ENCODE measurements at regions not wholly inside any gene's neighbourhood (a gene's known extent, or its start where the extent isn't known, plus 50 kb on each side); places are given as distances from the start of the nearest gene placed in this dataset.

GRCh38 chr12:60391791-60392190, 796.0 kb downstream of the SLC16A7 start:
- no peak for DNase-seq

GRCh38 chr12:60393093-60393492, 797.3 kb downstream of the SLC16A7 start:
- no peak for DNase-seq

GRCh38 chr12:60394665-60395064, 798.8 kb downstream of the SLC16A7 start:
- no peak for DNase-seq

- DNase-seq: no peak
Observed at GRCh38 chr12:60398547-60398946, 802.7 kb downstream of the SLC16A7 start.

- DNase-seq: no peak
Observed at GRCh38 chr12:60399064-60399463, 803.2 kb downstream of the SLC16A7 start.

GRCh38 chr12:60402996-60403395, 807.2 kb downstream of the SLC16A7 start:
- DNase-seq: no peak

GRCh38 chr12:60415351-60415750, 819.5 kb downstream of the SLC16A7 start:
- DNase-seq: no peak

- DNase-seq: no peak
Observed at GRCh38 chr12:60419986-60420385, 824.2 kb downstream of the SLC16A7 start.

GRCh38 chr12:60421741-60422140, 825.9 kb downstream of the SLC16A7 start:
- no peak for DNase-seq

- no peak for DNase-seq
Observed at GRCh38 chr12:60437297-60437696, 841.5 kb downstream of the SLC16A7 start.

GRCh38 chr12:60441577-60441976, 845.7 kb downstream of the SLC16A7 start:
- DNase-seq: no peak

- no peak for DNase-seq
Observed at GRCh38 chr12:60451457-60451856, 855.6 kb downstream of the SLC16A7 start.

GRCh38 chr12:60465060-60465459, 869.2 kb downstream of the SLC16A7 start:
- DNase-seq: no peak

GRCh38 chr12:60468546-60468945, 872.7 kb downstream of the SLC16A7 start:
- no peak for DNase-seq

- DNase-seq: no peak
Observed at GRCh38 chr12:60475825-60476224, 880.0 kb downstream of the SLC16A7 start.

- DNase-seq: no peak
Observed at GRCh38 chr12:60487284-60487683, 891.5 kb downstream of the SLC16A7 start.

- DNase-seq: no peak
Observed at GRCh38 chr12:60489071-60489470, 893.2 kb downstream of the SLC16A7 start.

- no peak for DNase-seq
Observed at GRCh38 chr12:60494244-60494643, 898.4 kb downstream of the SLC16A7 start.

GRCh38 chr12:60498656-60499055, 902.8 kb downstream of the SLC16A7 start:
- DNase-seq: no peak

GRCh38 chr12:60501124-60501729, 905.4 kb downstream of the SLC16A7 start:
- DNase-seq: no peak

GRCh38 chr12:60522684-60523400, 927.0 kb downstream of the SLC16A7 start:
- no peak for DNase-seq

GRCh38 chr12:60529261-60529660, 933.4 kb downstream of the SLC16A7 start:
- no peak for DNase-seq

GRCh38 chr12:60529723-60530122, 933.9 kb downstream of the SLC16A7 start:
- no peak for DNase-seq

GRCh38 chr12:60535363-60535762, 939.5 kb downstream of the SLC16A7 start:
- no peak for DNase-seq

- DNase-seq: no peak
Observed at GRCh38 chr12:60539592-60539991, 943.8 kb downstream of the SLC16A7 start.

Data from NCI-H1105 (cell line).